ENCODE measurements at regions not wholly inside any gene's neighbourhood (a gene's known extent, or its start where the extent isn't known, plus 50 kb on each side); places are given as distances from the start of the nearest gene placed in this dataset.
"Not testable (repeated sequence)": the region's sequence is repeated elsewhere in the genome, so short reads cannot be mapped to it uniquely, and the experiment has no call there.

DNA sequence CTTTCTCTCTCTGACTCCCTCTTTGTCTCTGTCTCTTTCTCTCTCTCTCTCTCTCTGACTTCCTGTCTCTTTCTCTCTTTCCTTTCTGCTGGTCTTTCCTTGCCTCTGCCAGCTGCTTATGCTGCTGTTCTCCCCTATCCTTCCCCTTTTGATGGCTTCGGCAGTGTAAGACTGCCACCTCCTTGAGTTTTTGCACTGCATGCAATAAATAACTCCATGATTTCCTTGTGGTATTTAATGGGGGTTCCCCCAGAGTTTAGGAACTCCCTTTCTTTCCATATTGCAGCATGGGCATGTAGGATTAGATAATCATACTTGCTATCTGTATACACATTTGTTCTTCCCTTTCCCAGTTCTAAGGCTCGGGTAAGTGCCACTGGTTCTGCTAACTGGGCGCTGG is 157.8 kb upstream of the BANK1 start:
- H3K9ac ChIP-seq (ENCODE audit: control insufficient read depth, insufficient read depth, low read length); BruUV-seq (replicated peaks); in situ Hi-C loops (cut with MboI); FAIRE-seq; H3K36me3 ChIP-seq (ENCODE audit: control insufficient read depth in 2 of 2, insufficient read depth in 2 of 2, low read length in 1 of 2); CTCF ChIA-PET; H3K4me1 ChIP-seq (ENCODE audit: control insufficient read depth, insufficient read depth, low read length); ATAC-seq; H3K4me3 ChIP-seq; POLR2A ChIA-PET; H2AFZ ChIP-seq (ENCODE audit: control insufficient read depth, low read depth, low read length); H3K27ac ChIP-seq (ENCODE audit: control insufficient read depth, insufficient read depth); H4K20me1 ChIP-seq (ENCODE audit: control insufficient read depth, insufficient read depth); RAD21 ChIA-PET (ENCODE audit: unreplicated experiment); intact Hi-C loops (cut with micrococcal nuclease; ENCODE audit: unreplicated experiment); H3K4me2 ChIP-seq (ENCODE audit: control insufficient read depth, insufficient read depth); SMC1A ChIA-PET (ENCODE audit: uncharacterized antibody, unreplicated experiment); H3K9me3 ChIP-seq (replicated peaks; ENCODE audit: control insufficient read depth, insufficient read depth, low read length); DNase-seq (ENCODE audit: low read depth, low spot score); H3K79me2 ChIP-seq (ENCODE audit: control insufficient read depth, insufficient read depth, low read length); H3K27me3 ChIP-seq (replicated peaks in 1 of 2; ENCODE audit: control insufficient read depth in 2 of 2, insufficient read depth in 2 of 2, low read length in 1 of 2): not testable (repeated sequence)
- WGBS (ENCODE audit: insufficient coverage, insufficient replicate concordance, low lambda C conversion rate, missing lambda C conversion rate) = 17% methylated on average over 3 of the region's 3 CpGs

DNA sequence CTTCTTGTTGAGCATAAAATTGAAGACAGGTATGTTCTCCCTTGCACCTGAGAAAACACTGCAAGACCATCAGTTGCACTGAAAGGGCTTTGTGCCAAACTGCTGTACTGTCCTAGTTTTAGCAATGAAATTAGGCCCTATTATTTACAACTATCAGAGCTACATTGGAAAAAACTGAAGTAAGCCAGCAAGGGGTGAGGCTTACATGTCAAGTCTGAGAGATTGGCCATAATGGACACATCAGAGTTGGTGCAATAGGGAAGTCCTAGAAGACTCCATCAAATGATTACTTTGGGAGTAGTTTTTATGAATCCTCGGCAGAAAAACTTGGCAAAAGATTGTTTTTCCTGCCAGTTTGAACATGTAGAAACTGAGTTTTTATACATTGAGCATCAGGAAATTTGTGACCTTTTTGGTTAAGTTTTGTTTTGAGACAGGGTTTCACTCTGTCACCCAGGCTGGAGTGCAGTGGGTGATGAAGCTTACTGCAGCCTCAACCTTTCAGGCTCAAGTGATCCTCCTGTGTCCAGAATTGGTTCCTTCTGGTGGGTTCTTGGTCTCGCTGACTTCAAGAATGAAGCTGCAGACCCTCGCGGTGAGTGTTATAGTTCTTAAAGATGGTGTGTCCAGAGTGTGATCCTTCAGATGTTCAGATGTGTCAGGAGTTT is 160.1 kb upstream of the BANK1 start:
- DNase-seq (ENCODE audit: low read depth, low spot score) (no peak), ATAC-seq (no peak), FAIRE-seq (no peak)
- SMC1A ChIA-PET (ENCODE audit: uncharacterized antibody, unreplicated experiment) = interaction anchor here (0.7 kb wide), 1 partner anchor 304 kb away, joined by 3 read pairs; no protein-coding TSS in a partner anchor
- CTCF ChIA-PET = interaction anchor here (0.7 to 1.3 kb wide), 2 partner anchors 33 to 91 kb away, joined by 3 read pairs; no protein-coding TSS in a partner anchor
- H3K9ac ChIP-seq (ENCODE audit: control insufficient read depth, insufficient read depth, low read length) = no peak overlapping the region
- no peaks in the 10 kb centered on the region for H3K9me3 ChIP-seq (replicated peaks; ENCODE audit: control insufficient read depth, insufficient read depth, low read length)
- H3K4me3 ChIP-seq = no peak overlapping the region
- 55% methylated on average over 4 of the region's 4 CpGs for WGBS (ENCODE audit: insufficient coverage, insufficient replicate concordance, low lambda C conversion rate, missing lambda C conversion rate)
- H3K36me3 ChIP-seq (ENCODE audit: control insufficient read depth in 2 of 2, insufficient read depth in 2 of 2, low read length in 1 of 2) = no peaks in the 10 kb centered on the region
- H3K27ac ChIP-seq (ENCODE audit: control insufficient read depth, insufficient read depth) = no peak overlapping the region
- no peaks in the 10 kb centered on the region for H3K27me3 ChIP-seq (replicated peaks in 1 of 2; ENCODE audit: control insufficient read depth in 2 of 2, insufficient read depth in 2 of 2, low read length in 1 of 2)
- no peaks in the 10 kb centered on the region for H4K20me1 ChIP-seq (ENCODE audit: control insufficient read depth, insufficient read depth)
- no peaks in the 10 kb centered on the region for H3K79me2 ChIP-seq (ENCODE audit: control insufficient read depth, insufficient read depth, low read length)
- RAD21 ChIA-PET (ENCODE audit: unreplicated experiment) = no interaction called here
- TF ChIP-seq, protein P1, sequence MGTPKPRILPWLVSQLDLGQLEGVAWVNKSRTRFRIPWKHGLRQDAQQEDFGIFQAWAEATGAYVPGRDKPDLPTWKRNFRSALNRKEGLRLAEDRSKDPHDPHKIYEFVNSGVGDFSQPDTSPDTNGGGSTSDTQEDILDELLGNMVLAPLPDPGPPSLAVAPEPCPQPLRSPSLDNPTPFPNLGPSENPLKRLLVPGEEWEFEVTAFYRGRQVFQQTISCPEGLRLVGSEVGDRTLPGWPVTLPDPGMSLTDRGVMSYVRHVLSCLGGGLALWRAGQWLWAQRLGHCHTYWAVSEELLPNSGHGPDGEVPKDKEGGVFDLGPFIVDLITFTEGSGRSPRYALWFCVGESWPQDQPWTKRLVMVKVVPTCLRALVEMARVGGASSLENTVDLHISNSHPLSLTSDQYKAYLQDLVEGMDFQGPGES (IDR thresholded peaks at IDR 0.05) = no peak
- TF ChIP-seq TAF1 (IDR thresholded peaks at IDR 0.05; ENCODE audit: borderline replicate concordance, low read depth, low read length) (no peak), CBX3 (IDR thresholded peaks at IDR 0.05; ENCODE audit: borderline replicate concordance, low read depth) (no peak), SIN3A (IDR thresholded peaks at IDR 0.05; ENCODE audit: low read depth, low read length) (no peak), TBL1XR1 (IDR thresholded peaks at IDR 0.05; ENCODE audit: low read depth, low read length) (no peak), WRNIP1 (IDR thresholded peaks at IDR 0.05; ENCODE audit: borderline replicate concordance, low read depth, low read length) (no peak), ZNF207 (IDR thresholded peaks at IDR 0.05; ENCODE audit: borderline replicate concordance) (no peak), ETV6 (conservative IDR thresholded peaks at IDR 0.05 in 1 of 2, IDR thresholded peaks at IDR 0.05 in 1 of 2; ENCODE audit: borderline replicate concordance in 1 of 2, low read depth in 1 of 2) (no peak)
- TF ChIP-seq, protein P2, sequence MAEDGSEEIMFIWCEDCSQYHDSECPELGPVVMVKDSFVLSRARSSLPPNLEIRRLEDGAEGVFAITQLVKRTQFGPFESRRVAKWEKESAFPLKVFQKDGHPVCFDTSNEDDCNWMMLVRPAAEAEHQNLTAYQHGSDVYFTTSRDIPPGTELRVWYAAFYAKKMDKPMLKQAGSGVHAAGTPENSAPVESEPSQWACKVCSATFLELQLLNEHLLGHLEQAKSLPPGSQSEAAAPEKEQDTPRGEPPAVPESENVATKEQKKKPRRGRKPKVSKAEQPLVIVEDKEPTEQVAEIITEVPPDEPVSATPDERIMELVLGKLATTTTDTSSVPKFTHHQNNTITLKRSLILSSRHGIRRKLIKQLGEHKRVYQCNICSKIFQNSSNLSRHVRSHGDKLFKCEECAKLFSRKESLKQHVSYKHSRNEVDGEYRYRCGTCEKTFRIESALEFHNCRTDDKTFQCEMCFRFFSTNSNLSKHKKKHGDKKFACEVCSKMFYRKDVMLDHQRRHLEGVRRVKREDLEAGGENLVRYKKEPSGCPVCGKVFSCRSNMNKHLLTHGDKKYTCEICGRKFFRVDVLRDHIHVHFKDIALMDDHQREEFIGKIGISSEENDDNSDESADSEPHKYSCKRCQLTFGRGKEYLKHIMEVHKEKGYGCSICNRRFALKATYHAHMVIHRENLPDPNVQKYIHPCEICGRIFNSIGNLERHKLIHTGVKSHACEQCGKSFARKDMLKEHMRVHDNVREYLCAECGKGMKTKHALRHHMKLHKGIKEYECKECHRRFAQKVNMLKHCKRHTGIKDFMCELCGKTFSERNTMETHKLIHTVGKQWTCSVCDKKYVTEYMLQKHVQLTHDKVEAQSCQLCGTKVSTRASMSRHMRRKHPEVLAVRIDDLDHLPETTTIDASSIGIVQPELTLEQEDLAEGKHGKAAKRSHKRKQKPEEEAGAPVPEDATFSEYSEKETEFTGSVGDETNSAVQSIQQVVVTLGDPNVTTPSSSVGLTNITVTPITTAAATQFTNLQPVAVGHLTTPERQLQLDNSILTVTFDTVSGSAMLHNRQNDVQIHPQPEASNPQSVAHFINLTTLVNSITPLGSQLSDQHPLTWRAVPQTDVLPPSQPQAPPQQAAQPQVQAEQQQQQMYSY (CRISPR knock-in tag; IDR thresholded peaks at IDR 0.05) = no peak
- no peak overlapping the region for H3K4me2 ChIP-seq (ENCODE audit: control insufficient read depth, insufficient read depth)
- in situ Hi-C loops (cut with MboI) = no loop called here
- POLR2A ChIA-PET = no interaction called here
- no peaks in the 10 kb centered on the region for H3K4me1 ChIP-seq (ENCODE audit: control insufficient read depth, insufficient read depth, low read length)
- intact Hi-C loops (cut with micrococcal nuclease; ENCODE audit: unreplicated experiment) = no loop called here
- BruUV-seq (replicated peaks) = no TSS peak
- H2AFZ ChIP-seq (ENCODE audit: control insufficient read depth, low read depth, low read length) = no peak overlapping the region
